Stimulated activated CD4-positive, alpha-beta T cell treated with anti-CD3 and anti-CD28 coated beads, Interleukin-15, amount 100 ng/mL, for 48 hours (primary cell): ENCODE measurements at regions not wholly inside any gene's neighbourhood (a gene's known extent, or its start where the extent isn't known, plus 50 kb on each side); places are given as distances from the start of the nearest gene placed in this dataset.

Source experiments
- DNase-seq, 2 donors: peaks; one replicate each; pipeline ENCODE4 v3.0.0-alpha.2; 2020; ENCODE audit warnings: low read depth in 2 of 2

- DNase-seq, result no peak
Measured at GRCh38 chr2:238653431-238654109, 194.3 kb upstream of the TWIST2 start.

- DNase-seq, result no peak
Measured at GRCh38 chr2:238654479-238655197, 193.2 kb upstream of the TWIST2 start.

GRCh38 chr2:238655198-238655860, 192.6 kb upstream of the TWIST2 start:
- no peak for DNase-seq

- no peak for DNase-seq
Measured at GRCh38 chr2:238655974-238656722, 191.7 kb upstream of the TWIST2 start.

GRCh38 chr2:238657132-238658053, 190.5 kb upstream of the TWIST2 start:
- DNase-seq, result no peak

- no peak for DNase-seq
Measured at GRCh38 chr2:238658054-238658407, 189.9 kb upstream of the TWIST2 start.

- DNase-seq, result no peak
Measured at GRCh38 chr2:238658820-238659219, 189.1 kb upstream of the TWIST2 start.

GRCh38 chr2:238659231-238659630, 188.7 kb upstream of the TWIST2 start:
- DNase-seq, result no peak

GRCh38 chr2:238663586-238663985, 184.3 kb upstream of the TWIST2 start:
- no peak for DNase-seq

- DNase-seq, result no peak
Measured at GRCh38 chr2:238665919-238666318, 182.0 kb upstream of the TWIST2 start.

GRCh38 chr2:238666543-238666942, 181.3 kb upstream of the TWIST2 start:
- no peak for DNase-seq

- no peak for DNase-seq
Measured at GRCh38 chr2:238667008-238667407, 180.9 kb upstream of the TWIST2 start.

- DNase-seq, result no peak
Measured at GRCh38 chr2:238667639-238668038, 180.2 kb upstream of the TWIST2 start.

GRCh38 chr2:238668426-238668825, 179.5 kb upstream of the TWIST2 start:
- no peak for DNase-seq

GRCh38 chr2:238669046-238669445, 178.8 kb upstream of the TWIST2 start:
- no peak for DNase-seq

- DNase-seq, result no peak
Measured at GRCh38 chr2:238669581-238670080, 178.3 kb upstream of the TWIST2 start.

GRCh38 chr2:238670111-238670585, 177.7 kb upstream of the TWIST2 start:
- DNase-seq, result peak; percentile 10 to 15

- DNase-seq, result no peak
Measured at GRCh38 chr2:238682536-238682935, 165.3 kb upstream of the TWIST2 start.

GRCh38 chr2:238684362-238685326, 163.2 kb upstream of the TWIST2 start:
- DNase-seq, result no peak

- no peak for DNase-seq
Measured at GRCh38 chr2:238685327-238685709, 162.6 kb upstream of the TWIST2 start.
